Calu3 (cell line): ENCODE measurements at regions not wholly inside any gene's neighbourhood (a gene's known extent, or its start where the extent isn't known, plus 50 kb on each side); places are given as distances from the start of the nearest gene placed in this dataset.

ENCODE experiments used
- BruUV-seq: library from RNA; stranded (reverse); fragments of 400-500 nt; replicated peaks from 2 replicates; lab custom pipeline; 2021; lab: Mats Ljungman, UMichigan
- CTCF ChIA-PET: fragments of 300-600 bp; sonication (Branson Sonifier 250); formaldehyde crosslinking; loops from one replicate; lab custom pipeline; 2022; ENCODE audit warnings: antibody characterized with exemption; lab: Charles Lee
- DNase-seq: peaks from one replicate; pipeline ENCODE4 v3.0.0; 2022
- H3K27ac Mint-ChIP-seq: one replicate; pipeline ENCODE4 v1.8.0; 2022; ENCODE audit warnings: mixed read lengths; ENCODE audit not compliant: unreplicated experiment
- H3K27me3 Mint-ChIP-seq: one replicate; pipeline ENCODE4 v1.8.0; 2022; ENCODE audit warnings: mixed read lengths; ENCODE audit not compliant: unreplicated experiment
- H3K36me3 Mint-ChIP-seq: one replicate; pipeline ENCODE4 v1.8.0; 2022; ENCODE audit warnings: mild to moderate bottlenecking, moderate library complexity, mixed read lengths; ENCODE audit not compliant: insufficient read depth, unreplicated experiment
- H3K4me1 Mint-ChIP-seq: one replicate; pipeline ENCODE4 v1.8.0; 2022; ENCODE audit warnings: mild to moderate bottlenecking, low read depth, mixed read lengths; ENCODE audit not compliant: unreplicated experiment
- H3K4me3 Mint-ChIP-seq: one replicate; pipeline ENCODE4 v1.8.0; 2022; ENCODE audit warnings: mild to moderate bottlenecking, low read depth, moderate library complexity, mixed read lengths; ENCODE audit not compliant: unreplicated experiment
- H3K9me3 Mint-ChIP-seq: one replicate; pipeline ENCODE4 v1.8.0; 2022; ENCODE audit warnings: low read depth, mixed read lengths; ENCODE audit not compliant: unreplicated experiment
- CTCF ChIP-seq: fragments of 200-600 bp; IDR thresholded peaks from one replicate; pipeline ENCODE4 v1.8.0; 2022; ENCODE audit warnings: antibody characterized with exemption; ENCODE audit not compliant: unreplicated experiment
- intact Hi-C: fragments of 100-400 bp; cut with micrococcal nuclease; formaldehyde crosslinking; loops from one replicate; pipeline ENCODE4 v1.10.0; 2022; ENCODE audit not compliant: unreplicated experiment

- no TSS peak for BruUV-seq
- TF ChIP-seq CTCF = no peak
- intact Hi-C loops = no loop called here
Observed at GRCh38 chr4:187190390-187190789, 466.7 kb upstream of the FAT1 start.

GRCh38 chr4:187191676-187192075 is 468.0 kb upstream of the FAT1 start:
- no peak overlapping the region for H3K4me3 Mint-ChIP-seq
- no peak for TF ChIP-seq CTCF
- no peaks in the 10 kb centered on the region for H3K4me1 Mint-ChIP-seq
- intact Hi-C loops = no loop called here
- DNase-seq = no peak
- H3K27ac Mint-ChIP-seq = no peak overlapping the region
- H3K9me3 Mint-ChIP-seq = no peaks in the 10 kb centered on the region
- no peaks in the 10 kb centered on the region for H3K27me3 Mint-ChIP-seq
- no peaks in the 10 kb centered on the region for H3K36me3 Mint-ChIP-seq
- no TSS peak for BruUV-seq
- CTCF ChIA-PET = no interaction called here

More at GRCh38 chr4:187190390-187190789, 466.7 kb upstream of the FAT1 start:
- DNase-seq = no peak
- H3K4me1 Mint-ChIP-seq = no peaks in the 10 kb centered on the region
- H3K4me3 Mint-ChIP-seq = no peak overlapping the region
- H3K36me3 Mint-ChIP-seq = no peaks in the 10 kb centered on the region
- no peaks in the 10 kb centered on the region for H3K9me3 Mint-ChIP-seq
- H3K27me3 Mint-ChIP-seq = no peaks in the 10 kb centered on the region
- CTCF ChIA-PET = no interaction called here
- H3K27ac Mint-ChIP-seq = no peak overlapping the region

GRCh38 chr4:187192266-187192665 is 468.6 kb upstream of the FAT1 start:
- intact Hi-C loops = no loop called here
- Mint-ChIP-seq H3K4me3 (no peak overlapping the region), H3K27ac (no peak overlapping the region), H3K36me3 (no peaks in the 10 kb centered on the region), H3K9me3 (no peaks in the 10 kb centered on the region), H3K27me3 (no peaks in the 10 kb centered on the region), H3K4me1 (no peaks in the 10 kb centered on the region)
- no peak for TF ChIP-seq CTCF
- CTCF ChIA-PET = no interaction called here
- no peak for DNase-seq
- BruUV-seq = no TSS peak

- intact Hi-C loops = no loop called here
- H3K4me3 Mint-ChIP-seq = no peak overlapping the region
- no peaks in the 10 kb centered on the region for H3K9me3 Mint-ChIP-seq
- no peaks in the 10 kb centered on the region for H3K27me3 Mint-ChIP-seq
- no peak overlapping the region for H3K27ac Mint-ChIP-seq
- no peaks in the 10 kb centered on the region for H3K4me1 Mint-ChIP-seq
- CTCF ChIA-PET = interaction anchor here (0.6 to 0.7 kb wide), 3 partner anchors 101 to 1444 kb away, joined by 3 read pairs; no protein-coding TSS in a partner anchor
- no peak for TF ChIP-seq CTCF
- BruUV-seq = no TSS peak
- no peaks in the 10 kb centered on the region for H3K36me3 Mint-ChIP-seq
- DNase-seq = no peak
Observed at GRCh38 chr4:187193141-187193540, 469.5 kb upstream of the FAT1 start.
